ENCODE measurements at regions not wholly inside any gene's neighbourhood (a gene's known extent, or its start where the extent isn't known, plus 50 kb on each side); places are given as distances from the start of the nearest gene placed in this dataset.

DNA sequence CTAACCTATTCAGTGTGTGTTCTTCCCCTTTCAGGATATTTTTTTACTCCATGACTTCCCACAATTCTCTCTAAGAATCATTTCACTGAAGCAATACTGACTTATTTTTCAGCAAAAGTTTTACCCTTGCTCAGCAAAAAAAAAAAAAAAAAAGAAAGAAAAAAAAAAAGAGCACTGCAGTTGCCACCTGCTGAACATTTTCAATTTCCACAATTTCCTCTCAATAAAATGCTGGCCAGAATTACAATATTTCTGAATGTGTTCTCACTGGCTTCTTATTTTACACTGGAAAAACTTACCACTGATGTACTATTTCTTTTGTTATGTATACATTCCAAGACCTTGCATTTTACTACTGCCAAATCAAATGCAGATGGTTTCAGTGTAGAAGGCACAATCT is 210.4 kb downstream of the PAPSS1 start:
- TF ChIP-seq, protein P1, sequence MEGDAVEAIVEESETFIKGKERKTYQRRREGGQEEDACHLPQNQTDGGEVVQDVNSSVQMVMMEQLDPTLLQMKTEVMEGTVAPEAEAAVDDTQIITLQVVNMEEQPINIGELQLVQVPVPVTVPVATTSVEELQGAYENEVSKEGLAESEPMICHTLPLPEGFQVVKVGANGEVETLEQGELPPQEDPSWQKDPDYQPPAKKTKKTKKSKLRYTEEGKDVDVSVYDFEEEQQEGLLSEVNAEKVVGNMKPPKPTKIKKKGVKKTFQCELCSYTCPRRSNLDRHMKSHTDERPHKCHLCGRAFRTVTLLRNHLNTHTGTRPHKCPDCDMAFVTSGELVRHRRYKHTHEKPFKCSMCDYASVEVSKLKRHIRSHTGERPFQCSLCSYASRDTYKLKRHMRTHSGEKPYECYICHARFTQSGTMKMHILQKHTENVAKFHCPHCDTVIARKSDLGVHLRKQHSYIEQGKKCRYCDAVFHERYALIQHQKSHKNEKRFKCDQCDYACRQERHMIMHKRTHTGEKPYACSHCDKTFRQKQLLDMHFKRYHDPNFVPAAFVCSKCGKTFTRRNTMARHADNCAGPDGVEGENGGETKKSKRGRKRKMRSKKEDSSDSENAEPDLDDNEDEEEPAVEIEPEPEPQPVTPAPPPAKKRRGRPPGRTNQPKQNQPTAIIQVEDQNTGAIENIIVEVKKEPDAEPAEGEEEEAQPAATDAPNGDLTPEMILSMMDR (conservative IDR thresholded peaks at IDR 0.05 in 1 of 2, IDR thresholded peaks at IDR 0.05 in 1 of 2; ENCODE audit: extremely low read depth in 1 of 2, insufficient read depth in 1 of 2, low read depth in 1 of 2, low read length in 2 of 2): no peak
- no peak for TF ChIP-seq EZH2 (IDR thresholded peaks at IDR 0.05; ENCODE audit: borderline replicate concordance, low read length)

Data from mammary epithelial cell (primary cell).